Astrocyte of the cerebellum (primary cell): ENCODE measurements at regions not wholly inside any gene's neighbourhood (a gene's known extent, or its start where the extent isn't known, plus 50 kb on each side); places are given as distances from the start of the nearest gene placed in this dataset.

Experiments
- DNase-seq: peaks from one replicate; pipeline ENCODE4 v3.0.0-alpha.2; 2011; ENCODE audit warnings: low read depth
- H3K4me3 ChIP-seq: 2 replicates; pipeline ENCODE4 v1.5.1; 2011; ENCODE audit warnings: mild to moderate bottlenecking, low read depth, low read length, moderate library complexity
- in situ Hi-C: cut with HindIII; loops from 2 replicates; pipeline ENCODE4 v1.10.0; 2017; ENCODE audit warnings: low sequenced_read_pairs
- TF ChIP-seq, protein P1 (sequence below): IDR thresholded peaks from 2 replicates; pipeline ENCODE4 v1.5.1; 2012; ENCODE audit warnings: low read length, low read depth, moderate library complexity, mild to moderate bottlenecking; ENCODE audit errors: missing control alignments

DNA sequence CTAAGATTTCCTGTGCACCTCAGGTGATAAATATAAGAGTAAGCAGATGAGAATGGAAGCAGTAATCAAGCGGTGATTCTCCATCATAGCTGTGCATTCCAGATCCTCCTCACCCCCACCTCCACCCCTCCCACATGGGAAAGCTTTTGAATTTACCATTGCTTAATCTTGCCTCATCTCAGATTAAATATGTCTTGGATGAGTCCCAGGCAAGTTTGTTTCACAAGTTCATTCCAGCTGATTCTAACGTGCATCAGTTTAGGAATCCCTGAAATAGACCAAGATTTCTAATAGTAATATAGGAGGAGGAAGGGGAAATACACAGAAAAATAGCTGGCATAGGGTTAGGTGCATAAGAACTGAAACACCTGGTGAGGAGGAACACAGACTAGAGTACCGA, 396.2 kb upstream of the KIF2B start:
- no peak for DNase-seq
- no peak overlapping the region for H3K4me3 ChIP-seq
- in situ Hi-C loops, result loop anchor here (5.0 kb wide), 1 partner anchor 54 kb away; no protein-coding TSS in a partner anchor
- TF ChIP-seq, protein P1, sequence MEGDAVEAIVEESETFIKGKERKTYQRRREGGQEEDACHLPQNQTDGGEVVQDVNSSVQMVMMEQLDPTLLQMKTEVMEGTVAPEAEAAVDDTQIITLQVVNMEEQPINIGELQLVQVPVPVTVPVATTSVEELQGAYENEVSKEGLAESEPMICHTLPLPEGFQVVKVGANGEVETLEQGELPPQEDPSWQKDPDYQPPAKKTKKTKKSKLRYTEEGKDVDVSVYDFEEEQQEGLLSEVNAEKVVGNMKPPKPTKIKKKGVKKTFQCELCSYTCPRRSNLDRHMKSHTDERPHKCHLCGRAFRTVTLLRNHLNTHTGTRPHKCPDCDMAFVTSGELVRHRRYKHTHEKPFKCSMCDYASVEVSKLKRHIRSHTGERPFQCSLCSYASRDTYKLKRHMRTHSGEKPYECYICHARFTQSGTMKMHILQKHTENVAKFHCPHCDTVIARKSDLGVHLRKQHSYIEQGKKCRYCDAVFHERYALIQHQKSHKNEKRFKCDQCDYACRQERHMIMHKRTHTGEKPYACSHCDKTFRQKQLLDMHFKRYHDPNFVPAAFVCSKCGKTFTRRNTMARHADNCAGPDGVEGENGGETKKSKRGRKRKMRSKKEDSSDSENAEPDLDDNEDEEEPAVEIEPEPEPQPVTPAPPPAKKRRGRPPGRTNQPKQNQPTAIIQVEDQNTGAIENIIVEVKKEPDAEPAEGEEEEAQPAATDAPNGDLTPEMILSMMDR, result no peak

DNA sequence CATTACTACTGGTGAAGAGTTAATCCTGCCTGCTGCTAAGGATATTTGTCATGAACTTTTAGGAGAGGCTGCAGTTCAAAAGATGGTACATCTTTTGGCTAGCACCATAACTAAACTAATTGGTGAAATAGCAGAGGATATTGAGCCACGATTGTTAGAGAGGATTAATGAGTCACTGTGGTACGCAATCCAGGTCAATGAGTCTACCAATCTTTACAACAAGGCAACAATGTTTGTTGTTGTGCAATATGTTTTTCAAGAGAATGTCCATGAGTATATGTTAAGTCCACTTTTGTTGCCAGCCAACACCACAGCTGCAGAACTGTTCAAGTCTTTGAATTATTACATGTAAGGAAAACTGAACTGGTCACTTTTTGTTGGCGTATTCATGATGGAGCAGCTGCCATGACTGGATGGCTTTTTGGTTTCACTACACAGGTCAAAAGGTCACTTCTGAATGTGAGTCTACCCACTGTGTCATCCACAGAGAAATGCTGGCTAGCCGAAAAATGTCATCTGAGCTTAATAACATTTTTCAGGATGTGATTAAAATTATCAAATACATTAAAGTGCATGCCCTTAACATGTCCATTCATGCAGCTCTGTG, 402.6 kb upstream of the KIF2B start:
- in situ Hi-C loops, result no loop called here
- no peak overlapping the region for H3K4me3 ChIP-seq
- TF ChIP-seq, protein P1, result no peak
- DNase-seq, result no peak

DNA sequence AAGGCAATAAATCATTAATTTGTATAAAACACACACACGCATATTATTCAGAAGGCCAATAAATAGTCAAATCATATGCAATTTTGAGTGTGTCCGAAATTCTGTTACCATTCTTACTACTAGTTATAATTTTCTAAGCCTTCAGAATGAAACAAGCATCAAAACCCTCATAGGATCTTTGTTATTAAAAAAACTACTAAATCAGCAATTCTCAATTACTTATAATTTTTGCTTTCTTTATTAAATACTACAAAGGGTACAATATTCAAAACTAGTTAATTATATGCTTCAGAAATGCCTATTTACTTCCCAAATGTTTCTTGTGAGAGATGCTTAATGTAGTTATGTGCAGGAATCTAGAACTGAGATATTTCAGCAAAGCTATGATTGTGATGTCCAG, 413.1 kb upstream of the KIF2B start:
- DNase-seq, result no peak
- in situ Hi-C loops, result no loop called here
- TF ChIP-seq, protein P1, result no peak
- no peak overlapping the region for H3K4me3 ChIP-seq

DNA sequence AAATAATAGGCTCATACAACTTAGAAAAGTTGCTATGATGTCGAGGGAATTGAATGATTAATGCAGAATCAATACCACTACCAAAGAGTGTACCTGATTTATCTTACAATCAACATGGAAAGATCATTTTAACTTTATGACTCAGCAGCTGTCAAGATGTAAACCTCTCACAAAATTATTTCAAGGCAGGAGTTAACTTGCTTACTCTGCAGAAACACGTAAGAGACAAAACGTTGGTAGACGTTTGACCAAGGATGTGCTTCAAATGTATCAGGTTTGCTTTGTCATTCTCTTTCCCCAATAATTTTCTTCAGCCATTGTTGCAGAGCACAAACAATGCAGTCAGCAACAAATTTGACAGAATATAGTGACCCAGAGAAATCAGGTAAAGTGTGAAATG, 415.8 kb upstream of the KIF2B start:
- DNase-seq, result no peak
- in situ Hi-C loops, result no loop called here
- TF ChIP-seq, protein P1, result no peak
- H3K4me3 ChIP-seq, result no peak overlapping the region

DNA sequence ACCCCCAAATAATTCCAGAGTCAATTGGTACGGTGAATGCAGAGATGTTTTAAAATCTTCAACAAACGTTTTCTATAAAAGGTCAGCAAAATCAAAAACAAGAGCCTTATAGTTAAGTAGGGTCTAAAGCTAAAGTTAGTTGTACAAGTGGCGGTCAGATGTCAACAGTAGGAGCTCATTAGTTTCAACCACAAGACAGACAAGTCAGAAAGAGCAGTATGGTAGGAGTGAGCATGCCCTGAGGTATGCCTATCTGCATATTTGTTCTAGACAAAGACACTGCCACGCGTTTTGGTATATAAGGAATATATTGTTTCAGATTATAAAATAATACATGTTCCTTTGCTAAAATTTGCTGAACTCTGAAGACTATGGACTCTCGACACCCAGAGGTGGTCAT, 431.5 kb upstream of the KIF2B start:
- TF ChIP-seq, protein P1, result no peak
- no peak overlapping the region for H3K4me3 ChIP-seq
- no peak for DNase-seq
- in situ Hi-C loops, result no loop called here

DNA sequence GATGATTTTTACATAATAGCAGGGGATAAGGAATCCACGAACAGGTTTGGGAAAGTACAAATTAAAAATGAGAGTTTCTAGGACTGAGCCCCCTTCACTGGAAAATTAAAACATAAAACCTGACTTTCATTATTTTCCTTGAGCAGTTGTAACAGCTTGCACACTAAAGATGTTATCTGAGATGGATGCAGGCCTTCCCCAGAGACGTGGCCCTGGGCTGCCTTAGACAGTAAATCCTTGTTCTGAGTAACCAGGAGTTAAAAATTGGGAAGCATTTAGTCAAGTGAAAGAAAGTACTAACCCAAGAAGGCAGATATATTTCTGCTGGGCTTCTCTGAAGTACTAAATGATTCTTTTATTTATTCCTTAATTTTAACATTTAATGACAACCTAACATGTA, 432.2 kb upstream of the KIF2B start:
- no peak for DNase-seq
- in situ Hi-C loops, result no loop called here
- TF ChIP-seq, protein P1, result no peak
- no peak overlapping the region for H3K4me3 ChIP-seq
